H1 (cell line): ENCODE measurements at regions not wholly inside any gene's neighbourhood (a gene's known extent, or its start where the extent isn't known, plus 50 kb on each side); places are given as distances from the start of the nearest gene placed in this dataset.

Experiments used
- CTCF ChIA-PET: fragments of 300-600 bp; sonication (Branson Sonifier 250); formaldehyde crosslinking; loops from one replicate; lab custom pipeline; 2021; ENCODE audit not compliant: partially characterized antibody; lab: Charles Lee
- POLR2A ChIA-PET: fragments of 300-600 bp; sonication (Branson Sonifier 250); formaldehyde crosslinking; loops from one replicate; lab custom pipeline; 2021; ENCODE audit warnings: inconsistent platforms; ENCODE audit not compliant: partially characterized antibody; lab: Charles Lee
- DNase-seq, 2 experiments: peaks; one replicate each; pipeline versions ENCODE4 v3.0.0 to v3.0.0-alpha.2; 2010 to 2022; ENCODE audit warnings: low spot score in 2 of 2, low read depth in 1 of 2, mixed read lengths in 1 of 2
- FAIRE-seq: peaks from 2 replicates; lab custom pipeline; 2011; peaks lifted over from hg19 to GRCh38; lab: Jason Lieb, UNC
- H2AFZ ChIP-seq: 2 replicates; pipeline ENCODE4 v1.8.1; 2012; ENCODE audit warnings: low read length, inconsistent platforms
- H2AK5ac ChIP-seq: 2 replicates; pipeline ENCODE4 v1.6.1; 2013; ENCODE audit warnings: low read depth, low read length
- H2BK120ac ChIP-seq: replicated peaks from 2 replicates; pipeline ENCODE3; 2013; ENCODE audit warnings: low read depth, low read length, inconsistent platforms
- H2BK12ac ChIP-seq: 2 replicates; pipeline ENCODE4 v1.6.1; 2013; ENCODE audit warnings: low read depth, low read length
- H2BK15ac ChIP-seq: 2 replicates; pipeline ENCODE4 v1.6.1; 2013; ENCODE audit warnings: low read length
- H2BK20ac ChIP-seq: 2 replicates; pipeline ENCODE4 v1.6.1; 2013; ENCODE audit warnings: low read length
- H2BK5ac ChIP-seq: 2 replicates; pipeline ENCODE4 v1.6.1; 2013; ENCODE audit warnings: low read depth, low read length
- H3K14ac ChIP-seq: 2 replicates; pipeline ENCODE4 v1.6.1; 2013; ENCODE audit warnings: inconsistent platforms; ENCODE audit not compliant: insufficient read length
- H3K18ac ChIP-seq: 2 replicates; pipeline ENCODE4 v1.6.1; 2013; ENCODE audit warnings: low read length; ENCODE audit errors: extremely low read depth
- H3K23ac ChIP-seq: 2 replicates; pipeline ENCODE4 v1.6.1; 2013; ENCODE audit warnings: inconsistent platforms; ENCODE audit not compliant: insufficient read length
- H3K23me2 ChIP-seq: 2 replicates; pipeline ENCODE4 v1.6.1; 2013; ENCODE audit warnings: low read depth, low read length
- H3K27ac ChIP-seq: 2 replicates; pipeline ENCODE4 v1.6.1; 2011; ENCODE audit warnings: low read depth, low read length, inconsistent platforms
- H3K27me3 ChIP-seq, 4 experiments: replicated peaks in 1 of 4; 1 replicate in 1 of 4; 2 replicates in 3 of 4; pipeline versions ENCODE4 v1.6.1 to v1.8.1; 2011 to 2013; ENCODE audit warnings: low read length in 3 of 4, mild to moderate bottlenecking in 3 of 4, inconsistent platforms in 2 of 4, mixed read lengths in 2 of 4, moderate library complexity in 1 of 4; ENCODE audit not compliant: control insufficient read depth in 3 of 4, insufficient read depth in 3 of 4; ENCODE audit errors: extremely low read depth in 1 of 4
- H3K36me3 ChIP-seq, 4 experiments: 2 replicates each; pipeline versions ENCODE4 v1.6.1 to v1.8.1; 2011 to 2013; ENCODE audit warnings: mild to moderate bottlenecking in 4 of 4, low read length in 3 of 4, moderate library complexity in 2 of 4, control low read depth in 1 of 4, inconsistent platforms in 1 of 4; ENCODE audit not compliant: insufficient read depth in 4 of 4, control insufficient read depth in 2 of 4
- H3K4ac ChIP-seq: replicated peaks from 2 replicates; pipeline ENCODE3; 2013; ENCODE audit warnings: low read length, low read depth, mixed read lengths, inconsistent platforms; ENCODE audit not compliant: insufficient read length
- H3K4me1 ChIP-seq, 4 experiments: replicated peaks in 1 of 4; 1 replicate in 1 of 4; 2 replicates in 3 of 4; pipeline versions ENCODE4 v1.6.1 to v1.8.1; 2011 to 2013; ENCODE audit warnings: low read length in 3 of 4, inconsistent platforms in 2 of 4, mixed read lengths in 1 of 4; ENCODE audit not compliant: insufficient read depth in 4 of 4, control insufficient read depth in 3 of 4
- H3K4me2 ChIP-seq, 2 experiments: 2 replicates each; pipeline versions ENCODE4 v1.6.1 to v1.8.1; 2011 to 2013; ENCODE audit warnings: low read depth in 2 of 2, low read length in 2 of 2, control low read depth in 1 of 2, inconsistent platforms in 1 of 2, mild to moderate bottlenecking in 1 of 2; ENCODE audit not compliant: insufficient read depth in 1 of 2
- H3K4me3 ChIP-seq, 4 experiments: fragments of 200-600, 300-600 bp in 1 of 4; sonication (generic), shearing (Covaris generic), sonication (Bioruptor Twin) in 1 of 4; 2 replicates each; pipeline versions ENCODE4 v1.5.1 to v1.8.1; 2011 to 2016; ENCODE audit warnings: low read length in 4 of 4, low read depth in 3 of 4, control low read depth in 2 of 4, inconsistent platforms in 2 of 4, mild to moderate bottlenecking in 2 of 4, mixed read lengths in 1 of 4, moderate library complexity in 1 of 4; ENCODE audit not compliant: insufficient read depth in 2 of 4; ENCODE audit errors: extremely low read depth in 1 of 4
- H3K56ac ChIP-seq: replicated peaks from 2 replicates; pipeline ENCODE3; 2013; ENCODE audit warnings: low read depth, mild to moderate bottlenecking, mixed read lengths, low read length, inconsistent platforms; ENCODE audit not compliant: insufficient read length
- H3K79me1 ChIP-seq: 2 replicates; pipeline ENCODE4 v1.6.1; 2013; ENCODE audit warnings: low read depth, low read length, control low read depth
- H3K79me2 ChIP-seq, 2 experiments: 2 replicates each; pipeline versions ENCODE4 v1.6.1 to v1.8.1; 2012 to 2013; ENCODE audit warnings: low read length in 2 of 2, mild to moderate bottlenecking in 2 of 2, inconsistent platforms in 1 of 2; ENCODE audit not compliant: insufficient read depth in 2 of 2, control insufficient read depth in 1 of 2
- H3K9ac ChIP-seq, 4 experiments: replicated peaks in 1 of 4; 1 replicate in 1 of 4; 2 replicates in 3 of 4; pipeline versions ENCODE4 v1.6.1 to v1.8.1; 2011 to 2013; ENCODE audit warnings: low read depth in 3 of 4, low read length in 3 of 4, control low read depth in 2 of 4, mild to moderate bottlenecking in 2 of 4, moderate library complexity in 2 of 4, inconsistent platforms in 1 of 4; ENCODE audit errors: extremely low read depth in 1 of 4
- H3K9me3 ChIP-seq, 2 experiments: 2 replicates each; pipeline versions ENCODE4 v1.6.1 to v1.8.1; 2012 to 2013; ENCODE audit warnings: mild to moderate bottlenecking in 2 of 2, moderate library complexity in 2 of 2, control low read depth in 1 of 2, inconsistent platforms in 1 of 2, low read depth in 1 of 2, low read length in 1 of 2, mixed read lengths in 1 of 2; ENCODE audit not compliant: insufficient read depth in 2 of 2
- H4K20me1 ChIP-seq, 2 experiments: replicated peaks in 1 of 2; 2 replicates each; pipeline versions ENCODE3 to v1.8.1; 2011 to 2013; ENCODE audit warnings: inconsistent platforms in 2 of 2, low read length in 2 of 2, mild to moderate bottlenecking in 1 of 2; ENCODE audit not compliant: insufficient read depth in 2 of 2, control insufficient read depth in 1 of 2
- H4K5ac ChIP-seq: 2 replicates; pipeline ENCODE4 v1.6.1; 2013; ENCODE audit warnings: low read length, low read depth, mixed read lengths, inconsistent platforms; ENCODE audit not compliant: insufficient read length
- H4K8ac ChIP-seq: 2 replicates; pipeline ENCODE4 v1.8.0; 2013; ENCODE audit warnings: mild to moderate bottlenecking, moderate library complexity, low read length, inconsistent platforms; ENCODE audit not compliant: insufficient read depth; ENCODE audit errors: extremely low read depth
- H4K91ac ChIP-seq: replicated peaks from 2 replicates; pipeline ENCODE3; 2013; ENCODE audit warnings: low read length, mixed read lengths, inconsistent platforms; ENCODE audit not compliant: insufficient read length
- CBX5 ChIP-seq: fragments of 300-800, 300-1000 bp; sonication (generic); IDR thresholded peaks from 2 replicates; pipeline ENCODE4 v1.7.1; 2016; ENCODE audit warnings: antibody characterized with exemption, low read length, low read depth
- CEBPB ChIP-seq: IDR thresholded peaks from 2 replicates; pipeline ENCODE4 v1.6.1; 2012; ENCODE audit warnings: low read depth, low read length
- GABPA ChIP-seq: IDR thresholded peaks from 2 replicates; pipeline ENCODE4 v1.6.1; 2011; ENCODE audit warnings: mild to moderate bottlenecking, low read length, moderate library complexity, borderline replicate concordance; ENCODE audit not compliant: insufficient read depth
- KDM4A ChIP-seq: IDR thresholded peaks from one replicate; pipeline ENCODE4 v1.7.1; 2012; ENCODE audit warnings: low read depth, mild to moderate bottlenecking, moderate library complexity, low read length, inconsistent platforms; ENCODE audit not compliant: severe bottlenecking
- MAFK ChIP-seq: IDR thresholded peaks from 2 replicates; pipeline ENCODE4 v1.6.1; 2012; ENCODE audit warnings: low read depth, mild to moderate bottlenecking, improper control_type of control experiment, low read length
- RBBP5 ChIP-seq: IDR thresholded peaks from 2 replicates; pipeline ENCODE4 v1.7.1; 2012; ENCODE audit warnings: low read depth, mild to moderate bottlenecking, inconsistent platforms, low read length, moderate library complexity, borderline replicate concordance
- TF ChIP-seq, protein P1 (sequence below): IDR thresholded peaks from 2 replicates; pipeline ENCODE4 v1.6.1; 2011; ENCODE audit warnings: low read length, improper control_type of control experiment

DNA sequence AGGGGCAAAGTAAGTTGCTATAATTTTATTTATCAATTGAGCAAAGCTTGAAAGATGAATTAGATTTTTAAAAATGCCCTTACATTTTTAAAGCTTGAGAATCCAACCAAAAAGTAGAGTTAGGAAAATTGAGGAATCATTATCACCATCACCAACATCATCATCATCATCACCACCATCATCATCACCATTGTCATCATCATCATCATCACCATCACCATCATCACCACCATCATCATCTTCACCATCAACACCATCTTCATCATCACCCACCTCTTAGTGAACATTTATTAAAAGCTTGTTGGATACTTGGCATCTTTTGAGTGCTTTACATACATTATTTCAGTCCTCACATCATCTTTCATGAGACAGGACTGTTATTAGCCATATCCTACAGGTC lies 504.4 kb upstream of the TNP1 start:
- H2BK12ac ChIP-seq = no peak overlapping the region
- H3K79me2 ChIP-seq = no peaks in the 10 kb centered on the region
- no peak overlapping the region for H2BK5ac ChIP-seq
- no peak overlapping the region for H3K27ac ChIP-seq
- H3K9ac ChIP-seq = no peak overlapping the region
- no peak overlapping the region for H2BK20ac ChIP-seq
- H3K14ac ChIP-seq = no peak overlapping the region
- H4K20me1 ChIP-seq = no peaks in the 10 kb centered on the region
- H2BK120ac ChIP-seq = no peak overlapping the region
- H4K91ac ChIP-seq = no peak overlapping the region
- H3K27me3 ChIP-seq = peaks cover 5 to 22% (median 16%) of the 10 kb centered on the region in 4 experiments; a peak in 5 of 7 replicates
- H4K5ac ChIP-seq = no peak overlapping the region
- no peak for DNase-seq
- CTCF ChIA-PET = interaction anchor here (1.1 kb wide), 1 partner anchor 538 kb away, joined by 3 read pairs; no protein-coding TSS in a partner anchor
- H2AFZ ChIP-seq = no peak overlapping the region
- H3K4me1 ChIP-seq = peaks cover 0 to 6% (median 0%) of the 10 kb centered on the region in 4 experiments; a peak in 3 of 7 replicates
- no peak for TF ChIP-seq CBX5
- no peak for TF ChIP-seq MAFK
- TF ChIP-seq, protein P1, sequence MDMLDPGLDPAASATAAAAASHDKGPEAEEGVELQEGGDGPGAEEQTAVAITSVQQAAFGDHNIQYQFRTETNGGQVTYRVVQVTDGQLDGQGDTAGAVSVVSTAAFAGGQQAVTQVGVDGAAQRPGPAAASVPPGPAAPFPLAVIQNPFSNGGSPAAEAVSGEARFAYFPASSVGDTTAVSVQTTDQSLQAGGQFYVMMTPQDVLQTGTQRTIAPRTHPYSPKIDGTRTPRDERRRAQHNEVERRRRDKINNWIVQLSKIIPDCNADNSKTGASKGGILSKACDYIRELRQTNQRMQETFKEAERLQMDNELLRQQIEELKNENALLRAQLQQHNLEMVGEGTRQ = no peak
- TF ChIP-seq KDM4A = no peak
- no peak for TF ChIP-seq GABPA
- TF ChIP-seq RBBP5 = no peak
- TF ChIP-seq CEBPB = no peak
- H3K23me2 ChIP-seq = peaks cover 2% of the 10 kb centered on the region; the same call in 1 of the 2 replicates
- POLR2A ChIA-PET = no interaction called here
- no peak overlapping the region for H4K8ac ChIP-seq
- no peak overlapping the region for H3K56ac ChIP-seq
- no peaks in the 10 kb centered on the region for H3K36me3 ChIP-seq
- no peaks in the 10 kb centered on the region for H3K9me3 ChIP-seq
- no peak overlapping the region for H3K4ac ChIP-seq
- FAIRE-seq = no peak
- no peak overlapping the region for H3K23ac ChIP-seq
- no peak overlapping the region for H2BK15ac ChIP-seq
- no peak overlapping the region for H3K4me3 ChIP-seq
- H3K4me2 ChIP-seq = no peak overlapping the region
- H3K18ac ChIP-seq = no peak overlapping the region
- no peak overlapping the region for H2AK5ac ChIP-seq
- no peaks in the 10 kb centered on the region for H3K79me1 ChIP-seq
